NCI-H2227 (cell line): ENCODE measurements at regions not wholly inside any gene's neighbourhood (a gene's known extent, or its start where the extent isn't known, plus 50 kb on each side); places are given as distances from the start of the nearest gene placed in this dataset.

Source experiments
- DNase-seq: peaks from one replicate; lab custom pipeline; 2025; ENCODE audit not compliant: unreplicated experiment; lab: John Stamatoyannopoulos, UW

- no peak for DNase-seq
Observed at GRCh38 chr13:100870898-100871297, 196.3 kb upstream of the TMTC4 start.

- DNase-seq = no peak
Observed at GRCh38 chr13:100860866-100861265, 186.3 kb upstream of the TMTC4 start.

GRCh38 chr13:100859861-100860260, 185.3 kb upstream of the TMTC4 start:
- no peak for DNase-seq

GRCh38 chr13:100855151-100855550, 180.6 kb upstream of the TMTC4 start:
- DNase-seq = no peak

GRCh38 chr13:100854006-100854405, 179.4 kb upstream of the TMTC4 start:
- DNase-seq = peak; percentile 9

GRCh38 chr13:100853434-100853833, 178.8 kb upstream of the TMTC4 start:
- DNase-seq = no peak

GRCh38 chr13:100852146-100852545, 177.6 kb upstream of the TMTC4 start:
- DNase-seq = no peak

GRCh38 chr13:100848304-100848703, 173.7 kb upstream of the TMTC4 start:
- no peak for DNase-seq

GRCh38 chr13:100845128-100845757, 170.6 kb upstream of the TMTC4 start:
- no peak for DNase-seq

- DNase-seq = no peak
Observed at GRCh38 chr13:100842136-100842535, 167.5 kb upstream of the TMTC4 start.

GRCh38 chr13:100838387-100838786, 163.8 kb upstream of the TMTC4 start:
- no peak for DNase-seq

- no peak for DNase-seq
Observed at GRCh38 chr13:100837631-100838030, 163.0 kb upstream of the TMTC4 start.

GRCh38 chr13:100836711-100837110, 162.1 kb upstream of the TMTC4 start:
- no peak for DNase-seq

GRCh38 chr13:100835695-100836094, 161.1 kb upstream of the TMTC4 start:
- no peak for DNase-seq

GRCh38 chr13:100833427-100833826, 158.8 kb upstream of the TMTC4 start:
- no peak for DNase-seq

GRCh38 chr13:100828226-100828625, 153.6 kb upstream of the TMTC4 start:
- no peak for DNase-seq

- no peak for DNase-seq
Observed at GRCh38 chr13:100827489-100828176, 153.0 kb upstream of the TMTC4 start.

- no peak for DNase-seq
Observed at GRCh38 chr13:100826441-100826840, 151.8 kb upstream of the TMTC4 start.

GRCh38 chr13:100825557-100825956, 151.0 kb upstream of the TMTC4 start:
- peak; percentile 37 for DNase-seq

- no peak for DNase-seq
Observed at GRCh38 chr13:100824366-100824765, 149.8 kb upstream of the TMTC4 start.

- DNase-seq = no peak
Observed at GRCh38 chr13:100823448-100823847, 148.9 kb upstream of the TMTC4 start.

- DNase-seq = no peak
Observed at GRCh38 chr13:100822871-100823443, 148.4 kb upstream of the TMTC4 start.
